ENCODE measurements at regions not wholly inside any gene's neighbourhood (a gene's known extent, or its start where the extent isn't known, plus 50 kb on each side); places are given as distances from the start of the nearest gene placed in this dataset.

GRCh38 chr18:68569936-68570335, 145.0 kb downstream of the TMX3 start:
- Histone ChIP-seq H3K27me3 (ENCODE audit: insufficient read depth, low read depth) (no peaks in the 10 kb centered on the region), H3K4me1 (replicated peaks; ENCODE audit: insufficient read depth) (no peaks in the 10 kb centered on the region), H2AFZ (no peak overlapping the region), H3K9me2 (ENCODE audit: insufficient read depth) (no peaks in the 10 kb centered on the region), H3K4me3 (no peak overlapping the region), H3K9me3 (ENCODE audit: insufficient read depth, low read depth) (no peaks in the 10 kb centered on the region), H3K27ac (no peak overlapping the region), H3K36me3 (ENCODE audit: low read depth) (no peaks in the 10 kb centered on the region), H3K79me2 (ENCODE audit: low read depth) (no peaks in the 10 kb centered on the region), H4K20me1 (ENCODE audit: insufficient read depth) (no peaks in the 10 kb centered on the region; the same call in 1 of the 2 replicates), H3K4me2 (no peak overlapping the region), H3F3A (ENCODE audit: insufficient read depth, low read depth) (no peaks in the 10 kb centered on the region)
- POLR2A ChIA-PET (ENCODE audit: unreplicated experiment) = no interaction called here
- BruUV-seq (replicated peaks) = no TSS peak
- TF ChIP-seq EZH2 (IDR thresholded peaks at IDR 0.05; ENCODE audit: low read depth) (no peak), CTCF (conservative IDR thresholded peaks at IDR 0.05) (no peak)
- intact Hi-C loops (cut with micrococcal nuclease; ENCODE audit: unreplicated experiment) = no loop called here
- DNase-seq = no peak
- CTCF ChIA-PET = no interaction called here

- Histone ChIP-seq H3K9me3 (ENCODE audit: insufficient read depth, low read depth) (no peaks in the 10 kb centered on the region), H3K27ac (no peak overlapping the region), H2AFZ (no peak overlapping the region), H3K9me2 (ENCODE audit: insufficient read depth) (no peaks in the 10 kb centered on the region), H3K4me3 (no peak overlapping the region), H3F3A (ENCODE audit: insufficient read depth, low read depth) (no peaks in the 10 kb centered on the region), H4K20me1 (ENCODE audit: insufficient read depth) (no peaks in the 10 kb centered on the region; the same call in 1 of the 2 replicates), H3K79me2 (ENCODE audit: low read depth) (no peaks in the 10 kb centered on the region), H3K36me3 (ENCODE audit: low read depth) (no peaks in the 10 kb centered on the region), H3K4me2 (no peak overlapping the region), H3K27me3 (ENCODE audit: insufficient read depth, low read depth) (no peaks in the 10 kb centered on the region), H3K4me1 (replicated peaks; ENCODE audit: insufficient read depth) (no peaks in the 10 kb centered on the region)
- ChIA-PET CTCF (no interaction called here), POLR2A (ENCODE audit: unreplicated experiment) (no interaction called here)
- BruUV-seq (replicated peaks) = no TSS peak
- intact Hi-C loops (cut with micrococcal nuclease; ENCODE audit: unreplicated experiment) = no loop called here
- no peak for DNase-seq
- no peak for TF ChIP-seq CTCF (conservative IDR thresholded peaks at IDR 0.05)
- TF ChIP-seq EZH2 (IDR thresholded peaks at IDR 0.05; ENCODE audit: low read depth) = no peak
These were observed 146.3 kb downstream of the TMX3 start for GRCh38 chr18:68568364-68569155.

GRCh38 chr18:68566991-68567390, 147.9 kb downstream of the TMX3 start:
- H3K4me1 ChIP-seq (replicated peaks; ENCODE audit: insufficient read depth) = no peaks in the 10 kb centered on the region
- H3K4me3 ChIP-seq = no peak overlapping the region
- H3K36me3 ChIP-seq (ENCODE audit: low read depth) = no peaks in the 10 kb centered on the region
- TF ChIP-seq CTCF (conservative IDR thresholded peaks at IDR 0.05) (no peak), EZH2 (IDR thresholded peaks at IDR 0.05; ENCODE audit: low read depth) (no peak)
- DNase-seq = no peak
- H3F3A ChIP-seq (ENCODE audit: insufficient read depth, low read depth) = no peaks in the 10 kb centered on the region
- intact Hi-C loops (cut with micrococcal nuclease; ENCODE audit: unreplicated experiment) = no loop called here
- H3K27ac ChIP-seq = no peak overlapping the region
- H3K9me3 ChIP-seq (ENCODE audit: insufficient read depth, low read depth) = no peaks in the 10 kb centered on the region
- no peaks in the 10 kb centered on the region for H3K27me3 ChIP-seq (ENCODE audit: insufficient read depth, low read depth)
- H3K9me2 ChIP-seq (ENCODE audit: insufficient read depth) = no peaks in the 10 kb centered on the region
- BruUV-seq (replicated peaks) = no TSS peak
- ChIA-PET POLR2A (ENCODE audit: unreplicated experiment) (no interaction called here), CTCF (no interaction called here)
- no peak overlapping the region for H3K4me2 ChIP-seq
- H3K79me2 ChIP-seq (ENCODE audit: low read depth) = no peaks in the 10 kb centered on the region
- no peak overlapping the region for H2AFZ ChIP-seq
- H4K20me1 ChIP-seq (ENCODE audit: insufficient read depth) = no peaks in the 10 kb centered on the region; the same call in 1 of the 2 replicates
